Left ventricle myocardium inferior (tissue), 1 donor: ENCODE measurements at regions not wholly inside any gene's neighbourhood (a gene's known extent, or its start where the extent isn't known, plus 50 kb on each side); places are given as distances from the start of the nearest gene placed in this dataset.

Experiments used
- DNase-seq: peaks from one replicate; pipeline ENCODE4 v3.0.0-alpha.2; 2020
- H3K27ac ChIP-seq: fragments of 200-600 bp; replicated peaks from 2 replicates; pipeline ENCODE4 v1.8.0; 2021
- H3K27me3 ChIP-seq: fragments of 200-600 bp; 2 replicates; pipeline ENCODE4 v1.8.0; 2021; ENCODE audit warnings: low read depth
- H3K36me3 ChIP-seq: fragments of 200-600 bp; 2 replicates; pipeline ENCODE4 v1.8.0; 2021
- H3K4me1 ChIP-seq: fragments of 200-600 bp; 2 replicates; pipeline ENCODE4 v1.8.0; 2021
- H3K4me3 ChIP-seq: fragments of 200-600 bp; 2 replicates; pipeline ENCODE4 v1.8.0; 2021; ENCODE audit warnings: mild to moderate bottlenecking, moderate library complexity
- H3K9me3 ChIP-seq: fragments of 200-600 bp; replicated peaks from 2 replicates; pipeline ENCODE4 v1.8.0; 2021
- CTCF ChIP-seq: fragments of 200-600 bp; IDR thresholded peaks from 2 replicates; pipeline ENCODE4 v1.8.0; 2021; ENCODE audit warnings: antibody characterized with exemption, mild to moderate bottlenecking, borderline replicate concordance
- intact Hi-C: fragments of 100-400 bp; cut with micrococcal nuclease; formaldehyde crosslinking; loops from one replicate; pipeline ENCODE4 v1.11.0; 2022
- donor health status: DM: no; HTN: yes; CAD: no; lungs with severe emphysema.

- Histone ChIP-seq H3K9me3 (peaks cover 8% of the 10 kb centered on the region), H3K4me3 (no peak overlapping the region), H3K27me3 (no peaks in the 10 kb centered on the region), H3K36me3 (no peaks in the 10 kb centered on the region), H3K27ac (no peak overlapping the region), H3K4me1 (no peaks in the 10 kb centered on the region)
- intact Hi-C loops, result no loop called here
- TF ChIP-seq CTCF, result no peak
- no peak for DNase-seq
Observed at GRCh38 chr2:104088745-104089144, 765.2 kb upstream of the POU3F3 start.

GRCh38 chr2:104090407-104090806, 763.5 kb upstream of the POU3F3 start:
- DNase-seq, result no peak
- H3K4me3 ChIP-seq, result no peak overlapping the region
- no peak for TF ChIP-seq CTCF
- no peaks in the 10 kb centered on the region for H3K4me1 ChIP-seq
- no peaks in the 10 kb centered on the region for H3K36me3 ChIP-seq
- intact Hi-C loops, result no loop called here
- H3K9me3 ChIP-seq, result peaks cover 10% of the 10 kb centered on the region
- H3K27me3 ChIP-seq, result no peaks in the 10 kb centered on the region
- no peak overlapping the region for H3K27ac ChIP-seq

GRCh38 chr2:104091894-104092293, 762.0 kb upstream of the POU3F3 start:
- Histone ChIP-seq H3K27me3 (no peaks in the 10 kb centered on the region), H3K4me3 (no peak overlapping the region), H3K36me3 (no peaks in the 10 kb centered on the region), H3K4me1 (no peaks in the 10 kb centered on the region), H3K27ac (no peak overlapping the region), H3K9me3 (peaks cover 12% of the 10 kb centered on the region)
- no peak for DNase-seq
- TF ChIP-seq CTCF, result no peak
- intact Hi-C loops, result no loop called here

- intact Hi-C loops, result no loop called here
- peaks cover 12% of the 10 kb centered on the region for H3K9me3 ChIP-seq
- TF ChIP-seq CTCF, result no peak
- H3K4me1 ChIP-seq, result no peaks in the 10 kb centered on the region
- H3K4me3 ChIP-seq, result no peak overlapping the region
- no peaks in the 10 kb centered on the region for H3K36me3 ChIP-seq
- no peaks in the 10 kb centered on the region for H3K27me3 ChIP-seq
- DNase-seq, result no peak
- H3K27ac ChIP-seq, result no peak overlapping the region
Observed at GRCh38 chr2:104092886-104093285, 761.0 kb upstream of the POU3F3 start.

- intact Hi-C loops, result no loop called here
- H3K4me3 ChIP-seq, result no peak overlapping the region
Observed at GRCh38 chr2:104102615-104103014, 751.3 kb upstream of the POU3F3 start.

More at GRCh38 chr2:104102615-104103014, 751.3 kb upstream of the POU3F3 start:
- no peaks in the 10 kb centered on the region for H3K27me3 ChIP-seq
- no peaks in the 10 kb centered on the region for H3K4me1 ChIP-seq
- no peak for DNase-seq
- H3K36me3 ChIP-seq, result no peaks in the 10 kb centered on the region
- H3K27ac ChIP-seq, result no peak overlapping the region
- no peaks in the 10 kb centered on the region for H3K9me3 ChIP-seq
- TF ChIP-seq CTCF, result no peak
